ENCODE measurements at regions not wholly inside any gene's neighbourhood (a gene's known extent, or its start where the extent isn't known, plus 50 kb on each side); places are given as distances from the start of the nearest gene placed in this dataset.

GRCh38 chr9:109725460-109725859, 54.5 kb upstream of the PALM2AKAP2 start:
- TF ChIP-seq POLR2A (IDR thresholded peaks at IDR 0.05) (no peak), CTCF (IDR thresholded peaks at IDR 0.05) (no peak)
- intact Hi-C loops (cut with DNase I; ENCODE audit: low total_unique reads), result no loop called here
- 82 to 83% methylated on average over 4 of the region's 4 CpGs for WGBS, 2 donors
- H3K4me3 ChIP-seq (ENCODE audit: low read depth, poor library complexity, severe bottlenecking), result no peak overlapping the region
- no peak for DNase-seq (ENCODE audit: low spot score in 2 of 2)

GRCh38 chr9:109726119-109726518, 53.9 kb upstream of the PALM2AKAP2 start:
- no peak for TF ChIP-seq CTCF (IDR thresholded peaks at IDR 0.05)
- no peak for TF ChIP-seq POLR2A (IDR thresholded peaks at IDR 0.05)
- no peak overlapping the region for H3K4me3 ChIP-seq (ENCODE audit: low read depth, poor library complexity, severe bottlenecking)
- intact Hi-C loops (cut with DNase I; ENCODE audit: low total_unique reads), result no loop called here
- no peak for DNase-seq (ENCODE audit: low spot score in 2 of 2)
- 86 to 95% methylated on average over 4 of the region's 4 CpGs for WGBS, 2 donors

GRCh38 chr9:109728686-109729300, 51.2 kb upstream of the PALM2AKAP2 start:
- TF ChIP-seq POLR2A (IDR thresholded peaks at IDR 0.05) (no peak), CTCF (IDR thresholded peaks at IDR 0.05) (no peak)
- 72 to 80% methylated on average over 3 of the region's 3 CpGs for WGBS, 2 donors

GRCh38 chr9:109729513-109729912, 50.5 kb upstream of the PALM2AKAP2 start:
- no peak for TF ChIP-seq CTCF (IDR thresholded peaks at IDR 0.05)
- TF ChIP-seq POLR2A (IDR thresholded peaks at IDR 0.05), result no peak
- DNase-seq (ENCODE audit: low spot score in 2 of 2), result no peak
- WGBS, 2 donors, result 68 to 86% methylated on average over 2 of the region's 2 CpGs
- intact Hi-C loops (cut with DNase I; ENCODE audit: low total_unique reads), result no loop called here
- H3K4me3 ChIP-seq (ENCODE audit: low read depth, poor library complexity, severe bottlenecking), result no peak overlapping the region

More at GRCh38 chr9:109728686-109729300, 51.2 kb upstream of the PALM2AKAP2 start:
- intact Hi-C loops (cut with DNase I; ENCODE audit: low total_unique reads), result no loop called here
- DNase-seq (ENCODE audit: low spot score in 2 of 2), result no peak
- no peak overlapping the region for H3K4me3 ChIP-seq (ENCODE audit: low read depth, poor library complexity, severe bottlenecking)
